Esophagus squamous epithelium (tissue), 4 donors: ENCODE measurements at regions not wholly inside any gene's neighbourhood (a gene's known extent, or its start where the extent isn't known, plus 50 kb on each side); places are given as distances from the start of the nearest gene placed in this dataset.

Experiments
- POLR2A ChIP-seq, 4 donors: fragments of 450-650 bp; IDR thresholded peaks; one replicate each; pipeline ENCODE4 v1.6.1; 2017; ENCODE audit warnings: antibody characterized with exemption in 4 of 4, mild to moderate bottlenecking in 4 of 4, moderate library complexity in 3 of 4
- TF ChIP-seq, protein P1 (sequence below), 6 experiments: fragments of 450-650 bp in 4 of 6; fragments of 200-600 bp in 2 of 6; sonication (generic) in 2 of 6; IDR thresholded peaks; one replicate each; pipeline ENCODE4 v1.5.1; 2016 to 2019; ENCODE audit warnings: antibody characterized with exemption in 6 of 6, mild to moderate bottlenecking in 4 of 6, moderate library complexity in 4 of 6

DNA sequence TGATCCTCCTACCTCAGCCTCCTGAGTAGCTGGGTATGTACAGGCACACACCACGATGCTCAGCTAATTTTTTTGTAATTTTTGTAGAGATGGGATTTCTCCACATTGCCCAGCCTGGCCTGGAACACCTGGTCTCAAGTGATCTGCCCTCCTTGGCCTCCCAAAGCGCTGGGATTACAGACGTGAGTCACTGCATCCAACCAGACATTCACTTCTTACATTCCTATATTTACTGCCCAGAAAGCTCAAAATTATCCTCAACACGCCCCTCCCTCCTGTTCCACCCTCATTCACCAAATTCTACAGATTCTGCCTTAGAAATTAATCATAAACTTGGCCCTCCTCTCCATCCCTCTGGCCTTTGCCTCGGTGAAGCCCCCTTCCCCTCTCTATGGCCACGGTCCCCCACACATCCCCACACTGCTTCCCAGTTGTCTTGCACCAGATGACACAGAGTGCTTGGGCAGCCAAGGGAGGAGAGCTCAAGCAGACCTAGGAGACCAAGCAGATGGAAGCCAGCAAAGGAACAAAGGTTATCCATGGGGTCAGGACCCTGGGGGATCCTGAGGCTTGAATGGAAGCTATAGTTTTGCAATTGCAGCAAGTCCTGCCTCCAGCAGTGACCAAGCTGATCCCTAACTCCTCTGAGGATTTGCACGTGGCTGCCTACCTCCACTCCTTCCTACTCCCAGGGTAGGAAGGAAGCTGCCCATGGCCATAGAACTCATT, 213.2 kb upstream of the FOXN3 start:
- TF ChIP-seq, protein P1, sequence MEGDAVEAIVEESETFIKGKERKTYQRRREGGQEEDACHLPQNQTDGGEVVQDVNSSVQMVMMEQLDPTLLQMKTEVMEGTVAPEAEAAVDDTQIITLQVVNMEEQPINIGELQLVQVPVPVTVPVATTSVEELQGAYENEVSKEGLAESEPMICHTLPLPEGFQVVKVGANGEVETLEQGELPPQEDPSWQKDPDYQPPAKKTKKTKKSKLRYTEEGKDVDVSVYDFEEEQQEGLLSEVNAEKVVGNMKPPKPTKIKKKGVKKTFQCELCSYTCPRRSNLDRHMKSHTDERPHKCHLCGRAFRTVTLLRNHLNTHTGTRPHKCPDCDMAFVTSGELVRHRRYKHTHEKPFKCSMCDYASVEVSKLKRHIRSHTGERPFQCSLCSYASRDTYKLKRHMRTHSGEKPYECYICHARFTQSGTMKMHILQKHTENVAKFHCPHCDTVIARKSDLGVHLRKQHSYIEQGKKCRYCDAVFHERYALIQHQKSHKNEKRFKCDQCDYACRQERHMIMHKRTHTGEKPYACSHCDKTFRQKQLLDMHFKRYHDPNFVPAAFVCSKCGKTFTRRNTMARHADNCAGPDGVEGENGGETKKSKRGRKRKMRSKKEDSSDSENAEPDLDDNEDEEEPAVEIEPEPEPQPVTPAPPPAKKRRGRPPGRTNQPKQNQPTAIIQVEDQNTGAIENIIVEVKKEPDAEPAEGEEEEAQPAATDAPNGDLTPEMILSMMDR (IDR thresholded peaks at IDR 0.05), result no peak
- TF ChIP-seq POLR2A (IDR thresholded peaks at IDR 0.05), result no peak
